IgD-negative memory B cell (primary cell): ENCODE measurements at regions not wholly inside any gene's neighbourhood (a gene's known extent, or its start where the extent isn't known, plus 50 kb on each side); places are given as distances from the start of the nearest gene placed in this dataset.

Experiments
- H3K27ac Mint-ChIP-seq, 3 donors: one replicate each; pipeline ENCODE4 v1.8.0; 2020 to 2022; ENCODE audit warnings: mild to moderate bottlenecking in 3 of 3, mixed read lengths in 3 of 3, moderate library complexity in 1 of 3
- H3K27me3 Mint-ChIP-seq: one replicate; pipeline ENCODE4 v1.8.0; 2021; ENCODE audit warnings: mixed read lengths
- H3K36me3 Mint-ChIP-seq: one replicate; pipeline ENCODE4 v1.8.0; 2020; ENCODE audit warnings: mild to moderate bottlenecking, mixed read lengths
- H3K4me1 Mint-ChIP-seq, 3 donors: one replicate each; pipeline ENCODE4 v1.8.0; 2020 to 2022; ENCODE audit warnings: mixed read lengths in 3 of 3, mild to moderate bottlenecking in 1 of 3
- H3K4me3 Mint-ChIP-seq, 4 donors: one replicate each; pipeline ENCODE4 v1.8.0; 2020 to 2022; ENCODE audit warnings: mild to moderate bottlenecking in 4 of 4, mixed read lengths in 4 of 4, moderate library complexity in 3 of 4
- H3K9me3 Mint-ChIP-seq, 3 donors: one replicate each; pipeline ENCODE4 v1.8.0; 2020 to 2021; ENCODE audit warnings: mixed read lengths in 3 of 3, mild to moderate bottlenecking in 1 of 3

- H3K4me3 Mint-ChIP-seq, result no peak overlapping the region
- H3K36me3 Mint-ChIP-seq, result peaks cover 2% of the 10 kb centered on the region
- H3K4me1 Mint-ChIP-seq, result no peaks in the 10 kb centered on the region
- no peak overlapping the region for H3K27ac Mint-ChIP-seq
- H3K9me3 Mint-ChIP-seq, result peaks cover 2 to 8% (median 8%) of the 10 kb centered on the region in 3 donors
- no peaks in the 10 kb centered on the region for H3K27me3 Mint-ChIP-seq
Observed at GRCh38 chrX:122389005-122389404, 795.1 kb upstream of the GRIA3 start.

- Mint-ChIP-seq H3K9me3 (peaks cover 0 to 2% (median 0%) of the 10 kb centered on the region in 3 donors), H3K4me3 (no peak overlapping the region), H3K27ac (no peak overlapping the region), H3K4me1 (no peaks in the 10 kb centered on the region), H3K36me3 (no peaks in the 10 kb centered on the region), H3K27me3 (no peaks in the 10 kb centered on the region)
Observed at GRCh38 chrX:122418758-122419157, 765.3 kb upstream of the GRIA3 start.

GRCh38 chrX:122421434-122422121 lies 762.5 kb upstream of the GRIA3 start:
- Mint-ChIP-seq H3K27me3 (no peaks in the 10 kb centered on the region), H3K4me1 (no peaks in the 10 kb centered on the region), H3K36me3 (no peaks in the 10 kb centered on the region), H3K4me3 (no peak overlapping the region), H3K27ac (no peak overlapping the region), H3K9me3 (peaks cover 0 to 2% (median 0%) of the 10 kb centered on the region in 3 donors)

- H3K27ac Mint-ChIP-seq, result no peak overlapping the region
- H3K27me3 Mint-ChIP-seq, result no peaks in the 10 kb centered on the region
- H3K36me3 Mint-ChIP-seq, result no peaks in the 10 kb centered on the region
- H3K4me1 Mint-ChIP-seq, result no peaks in the 10 kb centered on the region
- H3K9me3 Mint-ChIP-seq, result peaks cover 0 to 5% (median 0%) of the 10 kb centered on the region in 3 donors
- H3K4me3 Mint-ChIP-seq, result no peak overlapping the region
Observed at GRCh38 chrX:122422547-122422946, 761.5 kb upstream of the GRIA3 start.

- Mint-ChIP-seq H3K27ac (no peak overlapping the region), H3K36me3 (no peaks in the 10 kb centered on the region), H3K4me3 (no peak overlapping the region), H3K4me1 (no peaks in the 10 kb centered on the region), H3K9me3 (peaks cover 4 to 12% (median 5%) of the 10 kb centered on the region in 3 donors), H3K27me3 (no peaks in the 10 kb centered on the region)
Observed at GRCh38 chrX:122434942-122435341, 749.1 kb upstream of the GRIA3 start.

- H3K4me3 Mint-ChIP-seq, result no peak overlapping the region
- H3K27ac Mint-ChIP-seq, result no peak overlapping the region
- no peaks in the 10 kb centered on the region for H3K36me3 Mint-ChIP-seq
- no peaks in the 10 kb centered on the region for H3K27me3 Mint-ChIP-seq
- peaks cover 5 to 9% (median 8%) of the 10 kb centered on the region in 3 donors for H3K9me3 Mint-ChIP-seq
- H3K4me1 Mint-ChIP-seq, result no peaks in the 10 kb centered on the region
Observed at GRCh38 chrX:122439831-122440230, 744.2 kb upstream of the GRIA3 start.

- Mint-ChIP-seq H3K4me1 (no peaks in the 10 kb centered on the region), H3K9me3 (peaks cover 5 to 9% (median 8%) of the 10 kb centered on the region in 3 donors), H3K36me3 (no peaks in the 10 kb centered on the region), H3K4me3 (no peak overlapping the region), H3K27ac (no peak overlapping the region), H3K27me3 (no peaks in the 10 kb centered on the region)
Observed at GRCh38 chrX:122440832-122441231, 743.2 kb upstream of the GRIA3 start.

- no peak overlapping the region for H3K4me3 Mint-ChIP-seq
- peaks cover 5 to 9% (median 8%) of the 10 kb centered on the region in 3 donors for H3K9me3 Mint-ChIP-seq
- H3K36me3 Mint-ChIP-seq, result no peaks in the 10 kb centered on the region
- H3K27me3 Mint-ChIP-seq, result no peaks in the 10 kb centered on the region
- H3K27ac Mint-ChIP-seq, result no peak overlapping the region
- no peaks in the 10 kb centered on the region for H3K4me1 Mint-ChIP-seq
Observed at GRCh38 chrX:122441451-122441850, 742.6 kb upstream of the GRIA3 start.

- H3K27me3 Mint-ChIP-seq, result no peaks in the 10 kb centered on the region
- H3K36me3 Mint-ChIP-seq, result no peaks in the 10 kb centered on the region
- peaks cover 3 to 7% (median 6%) of the 10 kb centered on the region in 3 donors for H3K9me3 Mint-ChIP-seq
- H3K4me1 Mint-ChIP-seq, result no peaks in the 10 kb centered on the region
- no peak overlapping the region for H3K27ac Mint-ChIP-seq
- H3K4me3 Mint-ChIP-seq, result peak overlapping the region in 1 of 4 donors; percentile 66
Observed at GRCh38 chrX:122445466-122445865, 738.6 kb upstream of the GRIA3 start.

GRCh38 chrX:122464341-122464740 lies 719.7 kb upstream of the GRIA3 start:
- Mint-ChIP-seq H3K36me3 (no peaks in the 10 kb centered on the region), H3K9me3 (peaks cover 0 to 4% (median 1%) of the 10 kb centered on the region in 3 donors), H3K4me3 (no peak overlapping the region), H3K4me1 (no peaks in the 10 kb centered on the region), H3K27ac (no peak overlapping the region), H3K27me3 (no peaks in the 10 kb centered on the region)

GRCh38 chrX:122475306-122475705 lies 708.8 kb upstream of the GRIA3 start:
- H3K27ac Mint-ChIP-seq, result no peak overlapping the region
- H3K9me3 Mint-ChIP-seq, result peaks cover 2 to 10% (median 3%) of the 10 kb centered on the region in 3 donors
- H3K4me3 Mint-ChIP-seq, result no peak overlapping the region
- H3K27me3 Mint-ChIP-seq, result no peaks in the 10 kb centered on the region
- H3K36me3 Mint-ChIP-seq, result no peaks in the 10 kb centered on the region
- peaks cover 0 to 1% (median 0%) of the 10 kb centered on the region in 3 donors for H3K4me1 Mint-ChIP-seq

GRCh38 chrX:122500556-122500955 lies 683.5 kb upstream of the GRIA3 start:
- Mint-ChIP-seq H3K4me3 (no peak overlapping the region), H3K4me1 (no peaks in the 10 kb centered on the region), H3K27me3 (no peaks in the 10 kb centered on the region), H3K36me3 (no peaks in the 10 kb centered on the region), H3K9me3 (peaks cover 2 to 5% (median 2%) of the 10 kb centered on the region in 3 donors), H3K27ac (no peak overlapping the region)

- H3K9me3 Mint-ChIP-seq, result peaks cover 0 to 5% (median 2%) of the 10 kb centered on the region in 3 donors
- no peak overlapping the region for H3K27ac Mint-ChIP-seq
- H3K27me3 Mint-ChIP-seq, result no peaks in the 10 kb centered on the region
- H3K36me3 Mint-ChIP-seq, result no peaks in the 10 kb centered on the region
- no peaks in the 10 kb centered on the region for H3K4me1 Mint-ChIP-seq
- H3K4me3 Mint-ChIP-seq, result no peak overlapping the region
Observed at GRCh38 chrX:122501652-122502051, 682.4 kb upstream of the GRIA3 start.

GRCh38 chrX:122504026-122504425 lies 680.1 kb upstream of the GRIA3 start:
- Mint-ChIP-seq H3K9me3 (peaks cover 2 to 4% (median 2%) of the 10 kb centered on the region in 3 donors), H3K4me1 (no peaks in the 10 kb centered on the region), H3K27ac (no peak overlapping the region), H3K4me3 (no peak overlapping the region), H3K36me3 (no peaks in the 10 kb centered on the region), H3K27me3 (no peaks in the 10 kb centered on the region)

- Mint-ChIP-seq H3K27ac (no peak overlapping the region), H3K27me3 (no peaks in the 10 kb centered on the region), H3K4me1 (no peaks in the 10 kb centered on the region), H3K36me3 (no peaks in the 10 kb centered on the region), H3K4me3 (no peak overlapping the region), H3K9me3 (peaks cover 5 to 20% (median 16%) of the 10 kb centered on the region in 3 donors)
Observed at GRCh38 chrX:122512561-122513072, 671.5 kb upstream of the GRIA3 start.

GRCh38 chrX:122517786-122518185 lies 666.3 kb upstream of the GRIA3 start:
- Mint-ChIP-seq H3K27ac (no peak overlapping the region), H3K4me1 (peaks cover 0 to 1% (median 0%) of the 10 kb centered on the region in 3 donors), H3K27me3 (no peaks in the 10 kb centered on the region), H3K36me3 (no peaks in the 10 kb centered on the region), H3K9me3 (peaks cover 2 to 9% (median 8%) of the 10 kb centered on the region in 3 donors), H3K4me3 (no peak overlapping the region)
